ENCODE measurements at regions not wholly inside any gene's neighbourhood (a gene's known extent, or its start where the extent isn't known, plus 50 kb on each side); places are given as distances from the start of the nearest gene placed in this dataset.

DNA sequence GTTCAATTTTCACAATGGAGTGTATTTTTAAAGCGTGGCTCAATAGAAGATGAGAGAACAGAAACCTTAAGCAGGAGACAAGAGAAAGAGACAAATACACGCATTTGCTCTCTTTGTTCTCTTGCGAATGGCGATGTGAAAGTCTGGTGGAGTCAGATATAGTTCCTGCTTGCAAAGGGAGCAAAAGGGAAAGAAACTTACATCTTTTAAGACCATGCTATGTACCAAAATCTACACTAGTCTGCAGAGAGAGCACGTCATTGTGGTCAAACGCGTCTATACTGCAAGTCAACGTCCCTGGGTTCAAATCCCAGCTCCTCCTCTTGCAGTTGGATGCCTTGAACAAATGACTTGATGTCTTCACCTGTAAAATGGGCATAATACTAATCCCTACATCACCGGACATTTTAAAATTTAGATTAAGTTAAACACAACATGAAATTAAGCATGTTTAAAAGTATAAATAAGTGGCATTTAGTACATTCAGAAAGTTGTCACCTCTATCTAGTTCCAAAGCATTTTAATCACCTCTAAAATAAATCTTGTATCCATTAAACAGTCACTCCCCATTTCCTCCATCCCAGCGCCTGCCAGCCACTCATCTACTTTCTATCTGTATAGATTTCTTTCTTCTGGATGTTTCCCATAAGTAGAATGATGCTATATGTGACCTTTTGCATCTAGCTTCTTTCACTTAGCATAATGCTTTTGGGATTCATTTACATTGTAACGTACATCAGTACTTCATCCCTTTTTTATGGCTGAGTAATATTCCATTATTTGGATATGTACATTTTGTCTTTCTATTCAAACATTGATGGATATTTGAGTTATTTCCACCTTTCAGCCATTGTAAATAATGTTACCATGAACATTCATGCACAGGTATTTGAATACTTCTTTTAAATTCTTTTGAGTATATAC lies 406.9 kb downstream of the TMEM114 start:
- no peak for TF ChIP-seq CTCF (IDR thresholded peaks at IDR 0.05)
- H3K36me3 Mint-ChIP-seq (ENCODE audit: unreplicated experiment) = no peaks in the 10 kb centered on the region
- no peaks in the 10 kb centered on the region for H3K27me3 Mint-ChIP-seq (ENCODE audit: unreplicated experiment)
- H3K4me1 Mint-ChIP-seq (ENCODE audit: unreplicated experiment) = no peaks in the 10 kb centered on the region
- no peak overlapping the region for H3K4me3 Mint-ChIP-seq (ENCODE audit: unreplicated experiment)
- no peak overlapping the region for H3K27ac Mint-ChIP-seq (ENCODE audit: unreplicated experiment)
- peaks cover 33% of the 10 kb centered on the region for H3K9me3 Mint-ChIP-seq (ENCODE audit: unreplicated experiment)
- DNase-seq (ENCODE audit: extremely low spot score, unreplicated experiment) = no peak

- Mint-ChIP-seq H3K4me3 (ENCODE audit: unreplicated experiment) (no peak overlapping the region), H3K36me3 (ENCODE audit: unreplicated experiment) (no peaks in the 10 kb centered on the region), H3K4me1 (ENCODE audit: unreplicated experiment) (no peaks in the 10 kb centered on the region), H3K27ac (ENCODE audit: unreplicated experiment) (no peak overlapping the region), H3K9me3 (ENCODE audit: unreplicated experiment) (peaks cover 28% of the 10 kb centered on the region), H3K27me3 (ENCODE audit: unreplicated experiment) (no peaks in the 10 kb centered on the region)
- no peak for TF ChIP-seq CTCF (IDR thresholded peaks at IDR 0.05)
- no peak for DNase-seq (ENCODE audit: extremely low spot score, unreplicated experiment)
These were observed 407.6 kb downstream of the TMEM114 start for GRCh38 chr16:8182761-8183160.

- no peaks in the 10 kb centered on the region for H3K36me3 Mint-ChIP-seq (ENCODE audit: unreplicated experiment)
- no peak for DNase-seq (ENCODE audit: extremely low spot score, unreplicated experiment)
- no peaks in the 10 kb centered on the region for H3K4me1 Mint-ChIP-seq (ENCODE audit: unreplicated experiment)
- H3K27me3 Mint-ChIP-seq (ENCODE audit: unreplicated experiment) = no peaks in the 10 kb centered on the region
- no peak overlapping the region for H3K4me3 Mint-ChIP-seq (ENCODE audit: unreplicated experiment)
- peaks cover 32% of the 10 kb centered on the region for H3K9me3 Mint-ChIP-seq (ENCODE audit: unreplicated experiment)
- H3K27ac Mint-ChIP-seq (ENCODE audit: unreplicated experiment) = no peak overlapping the region
- no peak for TF ChIP-seq CTCF (IDR thresholded peaks at IDR 0.05)
These were observed 410.7 kb downstream of the TMEM114 start for GRCh38 chr16:8179615-8180014.

DNA sequence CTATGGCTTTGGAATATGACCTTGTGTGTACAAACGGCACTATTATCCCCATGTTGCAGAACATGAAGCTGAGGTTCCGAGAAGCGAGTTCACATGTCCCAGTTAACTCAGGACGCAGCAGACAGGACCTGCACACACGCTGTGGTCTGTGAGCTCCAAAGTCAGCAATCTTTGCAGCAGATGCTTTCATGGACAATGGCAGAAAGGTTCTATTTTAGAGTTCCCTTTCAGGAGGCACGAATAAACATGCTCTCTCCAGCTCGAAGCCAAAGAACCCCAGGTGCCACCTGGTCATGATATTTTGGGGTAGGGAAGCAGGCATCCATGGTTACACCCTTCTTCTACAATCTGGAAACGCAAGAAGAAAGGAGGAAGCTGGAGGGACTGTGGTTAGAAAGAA lies 412.0 kb downstream of the TMEM114 start:
- H3K4me1 Mint-ChIP-seq (ENCODE audit: unreplicated experiment) = no peaks in the 10 kb centered on the region
- DNase-seq (ENCODE audit: extremely low spot score, unreplicated experiment) = no peak
- no peaks in the 10 kb centered on the region for H3K36me3 Mint-ChIP-seq (ENCODE audit: unreplicated experiment)
- H3K27ac Mint-ChIP-seq (ENCODE audit: unreplicated experiment) = no peak overlapping the region
- no peak for TF ChIP-seq CTCF (IDR thresholded peaks at IDR 0.05)
- H3K4me3 Mint-ChIP-seq (ENCODE audit: unreplicated experiment) = no peak overlapping the region
- peaks cover 27% of the 10 kb centered on the region for H3K9me3 Mint-ChIP-seq (ENCODE audit: unreplicated experiment)
- H3K27me3 Mint-ChIP-seq (ENCODE audit: unreplicated experiment) = no peaks in the 10 kb centered on the region

- DNase-seq (ENCODE audit: extremely low spot score, unreplicated experiment) = no peak
- no peaks in the 10 kb centered on the region for H3K36me3 Mint-ChIP-seq (ENCODE audit: unreplicated experiment)
- TF ChIP-seq CTCF (IDR thresholded peaks at IDR 0.05) = no peak
- H3K27ac Mint-ChIP-seq (ENCODE audit: unreplicated experiment) = no peak overlapping the region
- H3K4me1 Mint-ChIP-seq (ENCODE audit: unreplicated experiment) = no peaks in the 10 kb centered on the region
- H3K27me3 Mint-ChIP-seq (ENCODE audit: unreplicated experiment) = no peaks in the 10 kb centered on the region
- no peak overlapping the region for H3K4me3 Mint-ChIP-seq (ENCODE audit: unreplicated experiment)
- peaks cover 24% of the 10 kb centered on the region for H3K9me3 Mint-ChIP-seq (ENCODE audit: unreplicated experiment)
These were observed 414.9 kb downstream of the TMEM114 start for GRCh38 chr16:8175411-8175810.
